Activated T-cell treated with anti-CD3 and anti-CD28 coated beads for 24 hours (primary cell): ENCODE measurements at regions not wholly inside any gene's neighbourhood (a gene's known extent, or its start where the extent isn't known, plus 50 kb on each side); places are given as distances from the start of the nearest gene placed in this dataset.

Source experiments
- DNase-seq: peaks from one replicate; pipeline ENCODE4 v3.0.0-alpha.2; 2020; ENCODE audit warnings: low read depth

- DNase-seq: no peak
Measured at GRCh38 chr20:6886065-6886729, 118.7 kb downstream of the BMP2 start.

GRCh38 chr20:6887966-6888365, 120.5 kb downstream of the BMP2 start:
- no peak for DNase-seq

DNA sequence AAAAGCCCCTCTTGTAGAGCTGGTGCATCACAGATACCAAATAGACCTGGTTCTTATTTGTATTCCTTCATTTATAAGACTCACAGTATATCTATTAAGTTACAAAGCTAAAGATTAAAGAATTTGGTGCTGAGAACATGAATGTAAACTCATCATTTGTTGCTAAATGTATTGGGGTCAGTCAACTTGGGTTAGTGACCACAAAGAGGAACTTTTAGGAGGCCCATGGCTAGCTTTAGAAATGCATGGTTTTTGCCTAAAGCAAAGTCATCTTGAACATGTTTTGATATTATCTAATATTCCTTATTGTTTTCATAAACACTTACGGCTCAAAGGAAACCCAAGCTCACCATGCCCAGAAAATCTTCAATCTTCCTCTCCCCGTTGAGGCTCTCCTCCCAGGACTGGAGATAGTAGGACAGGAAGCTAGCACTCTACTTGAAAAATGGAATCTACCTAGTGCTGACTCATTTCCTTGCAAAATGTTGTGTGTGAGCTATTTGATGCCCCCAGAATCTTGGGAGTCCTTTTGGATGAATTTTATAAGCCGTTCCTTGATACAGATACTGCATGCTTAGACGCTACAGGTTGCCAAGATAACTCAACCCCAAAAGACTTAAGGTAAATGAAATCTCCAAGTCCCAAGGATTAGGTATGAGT, 121.4 kb downstream of the BMP2 start:
- DNase-seq: no peak

DNA sequence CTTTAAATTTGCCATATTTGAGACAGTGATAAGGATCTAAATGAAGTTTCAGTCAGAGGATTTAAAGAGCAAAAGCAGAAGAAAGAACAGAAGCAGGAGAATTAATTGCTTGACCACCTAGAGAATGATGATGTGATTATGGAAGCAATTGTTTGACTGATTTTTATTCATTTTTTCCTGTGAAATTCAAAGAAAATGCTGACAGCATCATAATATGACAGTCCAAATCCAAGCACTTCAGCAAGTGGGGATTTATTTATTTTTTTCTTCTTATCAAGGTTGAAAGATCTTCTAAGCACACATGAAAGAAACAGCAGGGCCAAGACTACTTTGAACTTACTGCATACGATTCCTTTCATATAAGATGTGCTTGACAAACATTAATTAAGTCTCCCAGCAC, 125.2 kb downstream of the BMP2 start:
- DNase-seq: no peak

GRCh38 chr20:6898928-6899327, 131.4 kb downstream of the BMP2 start:
- no peak for DNase-seq

GRCh38 chr20:6906871-6907270, 139.4 kb downstream of the BMP2 start:
- no peak for DNase-seq

DNA sequence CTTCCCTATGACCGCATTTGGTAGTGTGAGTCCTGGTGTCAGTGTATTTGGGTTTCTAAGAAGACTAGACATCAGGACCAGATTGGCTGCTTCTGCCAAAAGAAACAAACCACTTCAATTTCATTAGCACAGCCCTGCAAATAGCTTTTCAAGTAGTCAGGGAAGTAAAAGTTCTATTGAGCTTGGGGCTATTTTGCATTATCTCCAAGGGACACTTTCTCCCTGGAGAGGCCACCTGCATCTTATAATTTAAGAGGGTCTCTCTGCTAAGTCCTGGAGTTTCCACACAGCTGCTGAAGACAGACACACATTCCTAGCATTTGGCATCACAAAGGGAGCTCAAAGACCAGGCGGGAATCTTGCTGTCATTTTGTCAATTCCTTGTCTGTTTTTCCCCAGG, 141.2 kb downstream of the BMP2 start:
- no peak for DNase-seq

- no peak for DNase-seq
Measured at GRCh38 chr20:6909608-6910007, 142.1 kb downstream of the BMP2 start.

GRCh38 chr20:6914986-6915385, 147.5 kb downstream of the BMP2 start:
- no peak for DNase-seq

DNA sequence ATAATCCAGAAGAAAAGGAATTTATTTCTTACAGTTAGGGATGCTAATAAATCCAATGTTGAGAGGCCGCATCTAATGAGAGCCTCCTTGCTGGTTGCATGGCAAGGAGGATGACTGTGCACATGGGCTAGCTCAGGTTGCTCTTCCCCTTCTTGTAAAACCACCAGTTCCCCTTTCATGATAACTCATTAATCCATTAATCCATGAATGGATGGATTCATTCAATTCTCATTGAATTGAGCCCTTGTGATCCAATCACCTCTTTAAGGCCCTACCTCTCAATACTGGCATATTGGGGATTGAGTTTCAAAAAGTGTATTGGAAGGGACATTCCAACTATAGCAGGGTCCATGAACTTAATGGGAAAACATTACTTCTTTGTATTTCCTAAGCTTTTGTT, 149.5 kb downstream of the BMP2 start:
- no peak for DNase-seq

DNA sequence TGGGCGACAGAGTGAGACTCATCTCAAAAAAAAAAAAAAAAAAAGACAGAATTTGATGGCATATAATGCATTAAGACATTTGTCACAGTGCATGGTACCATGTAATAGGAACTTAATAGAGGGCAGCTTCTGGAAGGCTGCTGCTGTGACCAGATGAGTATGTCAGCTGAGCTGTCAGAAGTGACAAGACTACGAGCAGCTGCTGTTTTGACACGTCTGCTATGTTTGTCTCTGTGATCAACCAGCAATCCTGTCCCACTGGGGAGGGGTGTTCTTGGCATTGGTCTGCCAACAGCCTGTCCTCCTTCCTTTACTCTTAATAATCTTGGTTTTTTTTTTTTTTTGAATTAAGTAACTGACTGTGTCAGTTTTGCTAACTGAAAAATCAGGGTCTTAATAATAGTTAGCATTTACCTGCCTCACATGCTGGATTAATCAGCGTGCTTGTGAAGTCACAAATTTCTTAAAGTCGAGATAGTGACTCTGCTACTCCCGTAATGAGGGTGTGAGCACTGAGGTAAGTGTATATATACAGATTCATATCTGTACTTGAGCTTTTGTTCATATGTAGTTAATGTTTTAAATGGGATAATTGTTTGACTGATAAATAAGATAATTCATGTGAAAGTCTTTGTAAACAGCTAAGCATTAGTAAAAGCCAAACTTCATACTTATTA, 152.4 kb downstream of the BMP2 start:
- DNase-seq: no peak

GRCh38 chr20:6920991-6921613, 153.6 kb downstream of the BMP2 start:
- DNase-seq: no peak

GRCh38 chr20:6921717-6922386, 154.4 kb downstream of the BMP2 start:
- no peak for DNase-seq

DNA sequence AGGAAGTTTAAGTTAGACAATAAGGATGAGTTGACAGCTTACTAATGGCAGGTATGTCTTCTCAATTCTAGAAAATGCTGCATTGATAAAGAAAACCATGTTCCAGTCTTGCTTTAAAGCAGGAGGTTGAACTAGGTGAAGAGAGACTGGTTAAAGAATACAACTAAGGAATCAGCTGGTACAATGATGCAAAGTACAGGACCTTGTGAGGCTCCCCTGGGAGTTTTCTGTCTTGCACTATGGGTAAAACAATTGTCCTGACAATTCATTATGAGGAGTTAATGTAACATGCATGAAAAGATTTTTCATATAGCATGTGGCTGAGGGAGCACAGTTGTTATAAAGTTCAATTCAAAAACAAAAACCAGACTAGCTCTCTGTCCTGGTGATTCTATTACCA, 157.2 kb downstream of the BMP2 start:
- DNase-seq: no peak

DNA sequence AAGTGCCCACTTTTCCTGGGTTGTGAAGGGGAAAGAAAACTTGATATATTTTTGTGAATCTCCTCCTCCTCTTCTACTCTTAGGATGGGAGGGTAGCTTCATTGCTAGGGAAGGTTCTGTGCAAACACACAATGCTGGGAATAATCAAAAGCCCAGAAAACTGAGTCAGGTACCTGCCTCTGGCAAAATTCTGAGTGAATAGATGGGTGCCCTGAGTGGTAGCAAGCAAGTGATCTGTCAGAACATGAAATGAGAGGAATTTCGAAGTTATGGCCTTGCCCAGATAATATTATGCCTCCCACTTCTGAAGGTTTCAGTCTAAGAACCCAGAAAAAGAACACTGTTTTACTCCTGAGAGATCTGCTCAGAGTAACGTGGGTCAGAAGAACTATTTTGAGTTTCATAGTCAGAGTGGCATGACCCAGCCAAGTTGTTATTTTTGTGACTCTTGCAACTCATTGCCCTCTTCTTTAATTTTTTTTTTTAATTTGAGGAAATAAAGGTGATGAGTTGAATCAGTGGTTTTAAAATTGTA, 158.3 kb downstream of the BMP2 start:
- no peak for DNase-seq

GRCh38 chr20:6940048-6940447, 172.6 kb downstream of the BMP2 start:
- no peak for DNase-seq

- DNase-seq: no peak
Measured at GRCh38 chr20:6940876-6941275, 173.4 kb downstream of the BMP2 start.

- no peak for DNase-seq
Measured at GRCh38 chr20:6941571-6941970, 174.1 kb downstream of the BMP2 start.

- no peak for DNase-seq
Measured at GRCh38 chr20:6942266-6942665, 174.8 kb downstream of the BMP2 start.

GRCh38 chr20:6944292-6944691, 176.8 kb downstream of the BMP2 start:
- DNase-seq: no peak

- no peak for DNase-seq
Measured at GRCh38 chr20:6953611-6954010, 186.1 kb downstream of the BMP2 start.

GRCh38 chr20:6954219-6954618, 186.7 kb downstream of the BMP2 start:
- no peak for DNase-seq
